ENCODE measurements at regions not wholly inside any gene's neighbourhood (a gene's known extent, or its start where the extent isn't known, plus 50 kb on each side); places are given as distances from the start of the nearest gene placed in this dataset.

GRCh38 chr18:78767648-78768071 is 212.0 kb upstream of the SALL3 start:
- no peaks in the 10 kb centered on the region for H3K4me1 Mint-ChIP-seq (ENCODE audit: low read depth)
- no peak overlapping the region for H3K4me3 Mint-ChIP-seq
- no peaks in the 10 kb centered on the region for H3K36me3 Mint-ChIP-seq
- ChIA-PET CTCF (no interaction called here), POLR2A (no interaction called here)
- DNase-seq = no peak
- intact Hi-C loops (cut with micrococcal nuclease) = no loop called here
- peaks cover 3% of the 10 kb centered on the region for H3K27me3 Mint-ChIP-seq
- peaks cover 4% of the 10 kb centered on the region for H3K9me3 Mint-ChIP-seq
- no peak overlapping the region for H3K27ac Mint-ChIP-seq

GRCh38 chr18:78768221-78768620 is 211.4 kb upstream of the SALL3 start:
- POLR2A ChIA-PET = no interaction called here

GRCh38 chr18:78768656-78769501 is 210.7 kb upstream of the SALL3 start:
- Mint-ChIP-seq H3K27me3 (peaks cover 3% of the 10 kb centered on the region), H3K36me3 (no peaks in the 10 kb centered on the region), H3K9me3 (no peaks in the 10 kb centered on the region), H3K27ac (no peak overlapping the region), H3K4me1 (ENCODE audit: low read depth) (no peaks in the 10 kb centered on the region), H3K4me3 (no peak overlapping the region)
- CTCF ChIA-PET = no interaction called here
- POLR2A ChIA-PET = no interaction called here
- no peak for DNase-seq
- intact Hi-C loops (cut with micrococcal nuclease) = no loop called here

More at GRCh38 chr18:78768221-78768620, 211.4 kb upstream of the SALL3 start:
- no peak overlapping the region for H3K4me3 Mint-ChIP-seq
- no peaks in the 10 kb centered on the region for H3K36me3 Mint-ChIP-seq
- H3K4me1 Mint-ChIP-seq (ENCODE audit: low read depth) = no peaks in the 10 kb centered on the region
- H3K27ac Mint-ChIP-seq = no peak overlapping the region
- peaks cover 3% of the 10 kb centered on the region for H3K27me3 Mint-ChIP-seq
- CTCF ChIA-PET = no interaction called here
- DNase-seq = no peak
- intact Hi-C loops (cut with micrococcal nuclease) = no loop called here
- H3K9me3 Mint-ChIP-seq = no peaks in the 10 kb centered on the region

- ChIA-PET CTCF (no interaction called here), POLR2A (no interaction called here)
- H3K27ac Mint-ChIP-seq = no peak overlapping the region
- no peaks in the 10 kb centered on the region for H3K9me3 Mint-ChIP-seq
- H3K36me3 Mint-ChIP-seq = no peaks in the 10 kb centered on the region
- no peaks in the 10 kb centered on the region for H3K4me1 Mint-ChIP-seq (ENCODE audit: low read depth)
- intact Hi-C loops (cut with micrococcal nuclease) = no loop called here
- H3K4me3 Mint-ChIP-seq = no peak overlapping the region
- no peak for DNase-seq
- peaks cover 3% of the 10 kb centered on the region for H3K27me3 Mint-ChIP-seq
Measured at GRCh38 chr18:78769502-78770105, 210.0 kb upstream of the SALL3 start.

- H3K4me1 Mint-ChIP-seq (ENCODE audit: low read depth) = no peaks in the 10 kb centered on the region
- no peak overlapping the region for H3K4me3 Mint-ChIP-seq
- DNase-seq = no peak
- CTCF ChIA-PET = no interaction called here
- H3K27me3 Mint-ChIP-seq = peaks cover 3% of the 10 kb centered on the region
- no peaks in the 10 kb centered on the region for H3K36me3 Mint-ChIP-seq
- POLR2A ChIA-PET = no interaction called here
- intact Hi-C loops (cut with micrococcal nuclease) = no loop called here
- no peaks in the 10 kb centered on the region for H3K9me3 Mint-ChIP-seq
- no peak overlapping the region for H3K27ac Mint-ChIP-seq
Measured at GRCh38 chr18:78770139-78770822, 209.3 kb upstream of the SALL3 start.

- POLR2A ChIA-PET = no interaction called here
- CTCF ChIA-PET = no interaction called here
- Mint-ChIP-seq H3K27me3 (peaks cover 3% of the 10 kb centered on the region), H3K9me3 (no peaks in the 10 kb centered on the region), H3K27ac (no peak overlapping the region), H3K4me3 (no peak overlapping the region), H3K36me3 (no peaks in the 10 kb centered on the region), H3K4me1 (ENCODE audit: low read depth) (no peaks in the 10 kb centered on the region)
- no peak for DNase-seq
- intact Hi-C loops (cut with micrococcal nuclease) = no loop called here
Measured at GRCh38 chr18:78770823-78771139, 208.8 kb upstream of the SALL3 start.

GRCh38 chr18:78771496-78772359 is 207.9 kb upstream of the SALL3 start:
- Mint-ChIP-seq H3K9me3 (no peaks in the 10 kb centered on the region), H3K36me3 (no peaks in the 10 kb centered on the region), H3K4me3 (no peak overlapping the region), H3K27me3 (peaks cover 2% of the 10 kb centered on the region), H3K27ac (no peak overlapping the region), H3K4me1 (ENCODE audit: low read depth) (no peaks in the 10 kb centered on the region)
- intact Hi-C loops (cut with micrococcal nuclease) = no loop called here
- CTCF ChIA-PET = no interaction called here
- no peak for DNase-seq
- POLR2A ChIA-PET = no interaction called here

GRCh38 chr18:78772360-78773302 is 207.0 kb upstream of the SALL3 start:
- Mint-ChIP-seq H3K4me1 (ENCODE audit: low read depth) (no peaks in the 10 kb centered on the region), H3K9me3 (no peaks in the 10 kb centered on the region), H3K4me3 (no peak overlapping the region), H3K36me3 (no peaks in the 10 kb centered on the region), H3K27ac (no peak overlapping the region), H3K27me3 (peaks cover 2% of the 10 kb centered on the region)
- CTCF ChIA-PET = no interaction called here
- no peak for DNase-seq
- POLR2A ChIA-PET = no interaction called here
- intact Hi-C loops (cut with micrococcal nuclease) = no loop called here

GRCh38 chr18:78773303-78773755 is 206.3 kb upstream of the SALL3 start:
- H3K27me3 Mint-ChIP-seq = peaks cover 2% of the 10 kb centered on the region
- no peak overlapping the region for H3K27ac Mint-ChIP-seq
- H3K36me3 Mint-ChIP-seq = no peaks in the 10 kb centered on the region
- intact Hi-C loops (cut with micrococcal nuclease) = no loop called here
- no peak overlapping the region for H3K4me3 Mint-ChIP-seq
- ChIA-PET POLR2A (no interaction called here), CTCF (no interaction called here)
- no peaks in the 10 kb centered on the region for H3K9me3 Mint-ChIP-seq
- no peaks in the 10 kb centered on the region for H3K4me1 Mint-ChIP-seq (ENCODE audit: low read depth)
- no peak for DNase-seq

GRCh38 chr18:78773819-78774218 is 205.8 kb upstream of the SALL3 start:
- no peak overlapping the region for H3K4me3 Mint-ChIP-seq
- CTCF ChIA-PET = no interaction called here
- POLR2A ChIA-PET = no interaction called here
- no peaks in the 10 kb centered on the region for H3K9me3 Mint-ChIP-seq
- intact Hi-C loops (cut with micrococcal nuclease) = no loop called here
- H3K27ac Mint-ChIP-seq = no peak overlapping the region
- no peaks in the 10 kb centered on the region for H3K36me3 Mint-ChIP-seq
- no peaks in the 10 kb centered on the region for H3K4me1 Mint-ChIP-seq (ENCODE audit: low read depth)
- DNase-seq = no peak
- peaks cover 2% of the 10 kb centered on the region for H3K27me3 Mint-ChIP-seq

GRCh38 chr18:78774741-78775141 is 204.9 kb upstream of the SALL3 start:
- H3K27ac Mint-ChIP-seq = no peak overlapping the region
- no peak for DNase-seq
- intact Hi-C loops (cut with micrococcal nuclease) = no loop called here
- no peaks in the 10 kb centered on the region for H3K9me3 Mint-ChIP-seq
- no peak overlapping the region for H3K4me3 Mint-ChIP-seq
- no peaks in the 10 kb centered on the region for H3K27me3 Mint-ChIP-seq
- ChIA-PET POLR2A (no interaction called here), CTCF (interaction anchor here (0.7 kb wide), 1 partner anchor 165 kb away, joined by 3 read pairs; no protein-coding TSS in a partner anchor)
- H3K36me3 Mint-ChIP-seq = no peaks in the 10 kb centered on the region
- no peaks in the 10 kb centered on the region for H3K4me1 Mint-ChIP-seq (ENCODE audit: low read depth)
